GM10248 (cell line): ENCODE measurements at regions not wholly inside any gene's neighbourhood (a gene's known extent, or its start where the extent isn't known, plus 50 kb on each side); places are given as distances from the start of the nearest gene placed in this dataset.

Experiments
- CTCF ChIA-PET: fragments of 300-600 bp; sonication (Branson Sonifier 250); formaldehyde crosslinking; extraction: SDS; loops from one replicate; lab custom pipeline; 2021; ENCODE audit warnings: antibody characterized with exemption; lab: Yijun Ruan, JAX
- POLR2A ChIA-PET: fragments of 350-650 bp; sonication (Branson Sonifier 250); formaldehyde crosslinking; extraction: SDS; loops from one replicate; lab custom pipeline; 2020; ENCODE audit warnings: antibody characterized with exemption; lab: Yijun Ruan, JAX
- DNase-seq: peaks from one replicate; pipeline ENCODE4 v3.0.0; 2012; ENCODE audit errors: extremely low spot score
- CTCF ChIP-seq: IDR thresholded peaks from 2 replicates; pipeline ENCODE4 v1.5.1; 2012; ENCODE audit warnings: mild to moderate bottlenecking, low read depth; ENCODE audit errors: extremely low read depth, missing control alignments, control extremely low read depth

GRCh38 chr2:128797937-128798336, 479.3 kb upstream of the HS6ST1 start:
- TF ChIP-seq CTCF, result no peak
- DNase-seq, result no peak
- ChIA-PET CTCF (no interaction called here), POLR2A (no interaction called here)

- TF ChIP-seq CTCF, result no peak
- CTCF ChIA-PET, result no interaction called here
- POLR2A ChIA-PET, result no interaction called here
- no peak for DNase-seq
Observed at GRCh38 chr2:128798502-128799283, 480.0 kb upstream of the HS6ST1 start.

- CTCF ChIA-PET, result no interaction called here
- DNase-seq, result no peak
- POLR2A ChIA-PET, result no interaction called here
- no peak for TF ChIP-seq CTCF
Observed at GRCh38 chr2:128799284-128799552, 480.6 kb upstream of the HS6ST1 start.

GRCh38 chr2:128799730-128800129, 481.1 kb upstream of the HS6ST1 start:
- POLR2A ChIA-PET, result no interaction called here
- CTCF ChIA-PET, result no interaction called here
- no peak for TF ChIP-seq CTCF
- no peak for DNase-seq

GRCh38 chr2:128801576-128801975, 482.9 kb upstream of the HS6ST1 start:
- CTCF ChIA-PET, result no interaction called here

GRCh38 chr2:128803222-128803621, 484.6 kb upstream of the HS6ST1 start:
- POLR2A ChIA-PET, result no interaction called here
- TF ChIP-seq CTCF, result no peak

More at GRCh38 chr2:128801576-128801975, 482.9 kb upstream of the HS6ST1 start:
- POLR2A ChIA-PET, result no interaction called here
- DNase-seq, result no peak
- TF ChIP-seq CTCF, result no peak

More at GRCh38 chr2:128803222-128803621, 484.6 kb upstream of the HS6ST1 start:
- DNase-seq, result no peak
- CTCF ChIA-PET, result no interaction called here
